ENCODE measurements at regions not wholly inside any gene's neighbourhood (a gene's known extent, or its start where the extent isn't known, plus 50 kb on each side); places are given as distances from the start of the nearest gene placed in this dataset.

GRCh38 chr12:98172801-98173200, 342.6 kb upstream of the TMPO start:
- TF ChIP-seq CTCF (IDR thresholded peaks at IDR 0.05) (no peak), REST (IDR thresholded peaks at IDR 0.05; ENCODE audit: low read depth, low read length) (no peak), POLR2AphosphoS5 (IDR thresholded peaks at IDR 0.05; ENCODE audit: low read depth, low read length) (no peak), EZH2phosphoT487 (IDR thresholded peaks at IDR 0.05; ENCODE audit: borderline replicate concordance, low read depth) (no peak), JUND (IDR thresholded peaks at IDR 0.05) (no peak), USF2 (IDR thresholded peaks at IDR 0.05; ENCODE audit: borderline replicate concordance, low read depth, low read length) (no peak), SIN3A (IDR thresholded peaks at IDR 0.05; ENCODE audit: borderline replicate concordance, low read depth, low read length) (no peak)

Measured in SK-N-SH (cell line).